T-helper 17 cell (primary cell): ENCODE measurements at regions not wholly inside any gene's neighbourhood (a gene's known extent, or its start where the extent isn't known, plus 50 kb on each side); places are given as distances from the start of the nearest gene placed in this dataset.

Experiments
- ATAC-seq: fragments of 150-1000 bp; cut with Tn5 transposase; 2 replicates; pipeline ENCODE4 v1.10.0; 2021; ENCODE audit warnings: mild to moderate bottlenecking, moderate library complexity
- DNase-seq, 3 donors: peaks; one replicate each; pipeline versions ENCODE4 v3.0.0 to v3.0.0-alpha.2; 2020 to 2021
- H3K9me3 ChIP-seq: one replicate; pipeline ENCODE4 v1.7.0; 2013; ENCODE audit warnings: low read length, mild to moderate bottlenecking; ENCODE audit not compliant: control insufficient read depth, poor library complexity, severe bottlenecking
- H3K27ac Mint-ChIP-seq: one replicate; pipeline ENCODE4 v1.8.0; 2022; ENCODE audit warnings: mild to moderate bottlenecking, moderate library complexity, mixed read lengths
- H3K27me3 Mint-ChIP-seq: one replicate; pipeline ENCODE4 v1.8.0; 2022; ENCODE audit warnings: mixed read lengths
- H3K36me3 Mint-ChIP-seq: one replicate; pipeline ENCODE4 v1.8.0; 2022; ENCODE audit warnings: low read depth, mixed read lengths
- H3K4me1 Mint-ChIP-seq: one replicate; pipeline ENCODE4 v1.8.0; 2022; ENCODE audit warnings: mild to moderate bottlenecking, mixed read lengths
- H3K4me3 Mint-ChIP-seq: one replicate; pipeline ENCODE4 v1.8.0; 2022; ENCODE audit warnings: mild to moderate bottlenecking, moderate library complexity, mixed read lengths

DNA sequence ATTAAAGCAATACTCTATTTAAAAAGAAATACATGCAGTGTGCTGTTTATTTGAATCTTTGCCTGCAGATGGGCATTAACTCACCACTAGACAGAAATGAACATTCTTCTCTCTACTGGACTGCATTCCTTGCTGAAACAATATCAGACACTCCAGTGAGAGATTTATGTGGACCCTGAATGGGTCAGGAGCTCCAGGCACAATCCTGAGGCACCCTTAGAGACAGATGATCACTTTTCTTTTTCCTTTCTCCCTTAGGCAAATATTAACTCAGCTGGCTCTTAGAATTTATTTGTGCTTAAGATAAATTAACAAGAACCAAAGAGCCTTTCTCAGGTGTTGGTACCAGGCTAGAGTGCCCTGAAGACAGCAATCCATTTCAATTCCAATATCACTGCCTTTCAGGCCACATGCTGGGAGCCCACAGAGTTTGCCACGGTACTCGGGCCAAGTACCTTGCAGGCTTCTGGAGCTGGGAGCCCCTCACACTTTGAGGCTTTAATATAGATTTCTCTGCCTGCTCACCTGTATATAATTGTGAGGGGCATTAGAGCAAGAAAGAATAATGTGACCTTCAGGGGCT is 173.0 kb downstream of the EMP1 start:
- no peak for ATAC-seq
- H3K27me3 Mint-ChIP-seq, result peaks cover 48% of the 10 kb centered on the region
- H3K36me3 Mint-ChIP-seq, result peaks cover 4% of the 10 kb centered on the region
- no peaks in the 10 kb centered on the region for H3K9me3 ChIP-seq
- H3K27ac Mint-ChIP-seq, result no peak overlapping the region
- DNase-seq, result no peak
- H3K4me3 Mint-ChIP-seq, result no peak overlapping the region
- no peaks in the 10 kb centered on the region for H3K4me1 Mint-ChIP-seq

DNA sequence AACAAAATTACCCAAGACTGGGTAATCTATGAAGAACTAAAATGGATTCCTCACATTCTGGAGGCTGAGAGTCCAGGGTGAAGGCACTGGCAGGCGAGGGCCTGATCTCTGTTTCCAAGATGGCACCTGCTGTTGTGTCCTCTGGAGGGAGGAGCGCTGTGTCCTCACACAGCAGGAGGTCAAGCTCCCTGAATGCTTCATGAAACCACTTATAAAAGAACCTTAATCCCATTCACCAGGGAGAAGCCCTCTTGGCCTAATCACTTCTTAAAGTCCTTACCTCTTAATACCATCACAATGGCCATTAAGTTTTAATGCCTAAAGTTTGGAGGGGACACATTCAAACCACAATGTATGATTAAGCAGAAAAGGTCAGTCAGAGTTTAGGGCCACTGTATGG is 172.4 kb downstream of the EMP1 start:
- Mint-ChIP-seq H3K4me1 (no peaks in the 10 kb centered on the region), H3K27me3 (peaks cover 48% of the 10 kb centered on the region), H3K36me3 (peaks cover 4% of the 10 kb centered on the region), H3K4me3 (no peak overlapping the region), H3K27ac (no peak overlapping the region)
- no peak for ATAC-seq
- no peak for DNase-seq
- no peaks in the 10 kb centered on the region for H3K9me3 ChIP-seq

DNA sequence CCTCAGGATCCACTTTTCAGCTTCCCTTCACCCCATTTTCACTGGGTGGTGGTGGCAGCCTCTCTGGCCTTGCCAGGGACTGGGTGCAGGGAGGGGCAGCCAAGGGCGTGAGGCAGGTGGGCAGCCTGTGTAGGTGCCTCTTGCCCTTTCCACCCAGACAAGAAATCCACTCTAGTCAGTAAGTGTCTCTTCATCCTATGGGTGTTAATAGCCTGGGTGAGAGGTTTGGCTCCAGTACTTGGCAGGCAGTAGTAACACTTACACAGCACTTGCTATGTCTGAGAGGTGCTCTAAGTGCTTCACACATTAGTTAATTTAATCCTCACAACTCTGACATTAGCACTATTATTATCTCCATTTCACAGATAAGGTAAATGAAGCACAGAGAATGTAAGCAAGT is 171.9 kb downstream of the EMP1 start:
- Mint-ChIP-seq H3K36me3 (peaks cover 4% of the 10 kb centered on the region), H3K27me3 (peaks cover 48% of the 10 kb centered on the region), H3K4me1 (no peaks in the 10 kb centered on the region), H3K4me3 (no peak overlapping the region), H3K27ac (no peak overlapping the region)
- DNase-seq (no peak), ATAC-seq (no peak)
- no peaks in the 10 kb centered on the region for H3K9me3 ChIP-seq

DNA sequence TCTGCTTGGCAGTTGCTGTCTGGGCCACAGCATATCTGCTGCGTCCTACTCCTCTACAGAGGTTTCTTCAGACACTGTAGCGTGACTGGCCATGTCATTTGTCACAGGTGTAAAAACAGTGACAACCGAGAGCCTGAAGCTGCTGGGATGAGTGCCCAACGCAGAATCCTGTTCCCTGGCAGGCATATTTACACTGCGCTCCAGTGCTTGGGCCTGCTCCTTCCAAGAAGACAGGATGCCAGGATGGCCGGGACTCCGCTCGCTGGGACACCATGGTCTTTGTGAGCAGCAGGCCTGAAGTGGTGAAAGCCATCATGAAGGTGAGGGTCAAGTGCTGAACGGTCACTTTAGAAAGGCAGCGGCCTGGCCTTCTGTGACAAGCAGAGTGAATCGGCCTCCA is 171.4 kb downstream of the EMP1 start:
- Mint-ChIP-seq H3K27ac (no peak overlapping the region), H3K27me3 (peaks cover 51% of the 10 kb centered on the region), H3K4me1 (no peaks in the 10 kb centered on the region), H3K4me3 (no peak overlapping the region), H3K36me3 (peaks cover 4% of the 10 kb centered on the region)
- H3K9me3 ChIP-seq, result no peaks in the 10 kb centered on the region
- no peak for ATAC-seq
- no peak for DNase-seq

DNA sequence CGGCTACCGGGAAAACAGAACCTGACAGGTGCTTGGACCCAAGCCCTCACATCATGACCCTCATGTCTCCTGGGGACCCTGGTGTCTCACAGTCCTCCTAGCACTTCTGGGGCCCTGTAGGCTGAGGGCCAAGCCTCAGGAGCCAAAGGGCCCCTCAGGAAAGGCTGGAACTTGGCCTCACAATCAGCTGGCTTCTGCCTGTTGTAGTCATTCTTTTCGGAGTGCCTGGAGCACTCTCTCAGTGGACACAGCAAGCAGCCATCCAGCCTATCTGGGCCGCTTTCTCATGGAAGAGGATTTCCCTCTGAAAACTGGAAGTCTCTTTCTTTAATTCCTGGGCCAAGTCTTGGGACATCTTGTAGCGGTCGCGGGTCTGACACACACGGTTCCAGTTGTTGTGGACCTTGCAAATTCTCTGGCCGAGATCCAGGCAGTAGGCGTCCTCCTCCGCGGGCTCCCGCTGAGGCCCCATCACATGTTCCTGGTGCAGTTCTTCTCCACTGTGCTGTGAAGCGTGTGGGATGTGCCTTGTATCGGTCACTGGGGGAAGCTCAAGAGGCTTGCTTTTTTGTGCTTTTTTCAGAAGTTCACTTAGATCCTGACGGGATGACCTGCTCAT is 169.3 kb downstream of the EMP1 start:
- Mint-ChIP-seq H3K27me3 (peaks cover 51% of the 10 kb centered on the region), H3K4me1 (no peaks in the 10 kb centered on the region), H3K4me3 (no peak overlapping the region), H3K36me3 (peaks cover 4% of the 10 kb centered on the region), H3K27ac (no peak overlapping the region)
- ATAC-seq, result no peak
- H3K9me3 ChIP-seq, result no peaks in the 10 kb centered on the region
- no peak for DNase-seq

DNA sequence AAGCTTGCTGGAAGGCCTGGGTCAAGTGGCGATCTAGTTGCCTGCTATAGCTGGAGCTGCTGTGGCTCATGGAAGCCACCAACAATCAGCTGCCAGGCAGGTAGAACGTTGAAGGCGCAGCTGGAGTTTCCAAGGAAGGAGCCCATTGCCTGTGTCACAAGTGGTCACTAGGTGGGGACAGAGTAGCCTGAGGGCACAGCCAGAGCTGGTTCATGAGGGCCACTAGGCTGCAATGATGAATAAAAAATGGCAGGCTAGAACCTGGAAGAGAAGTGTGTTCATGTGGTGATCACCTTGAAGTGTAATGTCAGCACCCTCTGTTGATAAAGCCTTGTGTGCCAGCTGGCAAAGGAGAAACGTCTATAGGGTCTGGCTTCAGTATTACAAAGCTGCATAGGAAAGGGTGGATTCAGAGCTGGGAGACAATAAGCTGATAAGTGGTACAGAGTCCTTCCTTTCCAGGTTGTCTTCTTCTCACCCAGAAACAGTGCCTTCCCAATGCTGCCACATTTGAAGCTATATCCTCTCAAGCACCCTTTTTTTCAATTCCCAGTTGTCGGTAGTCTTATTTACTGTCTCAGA is 165.8 kb downstream of the EMP1 start:
- Mint-ChIP-seq H3K27me3 (peaks cover 55% of the 10 kb centered on the region), H3K36me3 (peaks cover 6% of the 10 kb centered on the region), H3K4me1 (no peaks in the 10 kb centered on the region), H3K4me3 (no peak overlapping the region), H3K27ac (peak overlapping the region; percentile 35)
- ATAC-seq, result peak; percentile 65
- no peak for DNase-seq
- H3K9me3 ChIP-seq, result no peaks in the 10 kb centered on the region

DNA sequence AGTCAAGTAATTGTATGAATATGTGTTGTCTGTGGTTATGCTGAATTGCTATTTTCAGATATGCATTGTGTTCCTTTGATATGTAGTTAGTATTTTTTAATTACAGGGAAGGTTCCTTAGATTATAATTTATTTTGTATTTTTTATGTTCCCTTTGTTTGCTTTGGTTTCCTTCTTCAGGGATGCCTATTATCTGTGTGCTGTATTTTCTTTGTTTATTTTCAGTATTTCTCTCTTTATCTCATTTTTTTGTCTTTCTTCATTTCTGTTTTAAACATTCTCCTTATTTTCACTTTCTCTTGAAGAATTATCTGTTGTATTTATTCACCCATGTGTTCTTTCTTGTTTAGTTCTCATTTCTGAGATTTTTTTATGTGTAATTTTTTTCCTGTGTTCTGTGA is 163.1 kb downstream of the EMP1 start:
- Mint-ChIP-seq H3K4me3 (no peak overlapping the region), H3K36me3 (peaks cover 5% of the 10 kb centered on the region), H3K27me3 (peaks cover 53% of the 10 kb centered on the region), H3K27ac (no peak overlapping the region), H3K4me1 (no peaks in the 10 kb centered on the region)
- no peaks in the 10 kb centered on the region for H3K9me3 ChIP-seq
- no peak for DNase-seq
- no peak for ATAC-seq

DNA sequence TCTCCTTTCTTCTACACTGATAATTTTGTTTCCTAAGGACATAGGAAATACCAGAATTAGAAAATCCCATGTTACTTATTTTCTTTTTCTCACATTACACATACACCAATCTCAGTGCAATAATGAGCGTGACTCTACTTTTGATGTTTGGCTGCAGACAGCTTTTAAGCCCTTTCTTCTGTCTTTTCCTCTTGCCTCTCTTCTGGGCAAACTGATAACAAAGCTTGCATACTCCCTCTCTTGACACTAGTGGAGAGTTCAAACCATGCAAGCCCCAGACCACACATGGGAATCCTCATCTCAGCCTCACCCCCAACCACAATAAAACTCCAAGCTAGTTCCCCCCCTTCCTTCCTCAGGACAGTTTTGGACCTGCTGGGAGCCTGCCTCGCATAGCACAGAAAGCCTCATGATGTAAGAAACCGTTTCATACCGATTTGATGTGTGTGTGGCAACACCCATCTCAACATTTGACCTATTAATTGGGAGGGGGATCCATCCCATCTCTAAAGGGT is 161.9 kb downstream of the EMP1 start:
- peaks cover 5% of the 10 kb centered on the region for H3K36me3 Mint-ChIP-seq
- H3K27me3 Mint-ChIP-seq, result peaks cover 53% of the 10 kb centered on the region
- no peaks in the 10 kb centered on the region for H3K4me1 Mint-ChIP-seq
- ATAC-seq, result no peak
- H3K4me3 Mint-ChIP-seq, result no peak overlapping the region
- no peak overlapping the region for H3K27ac Mint-ChIP-seq
- H3K9me3 ChIP-seq, result no peaks in the 10 kb centered on the region
- no peak for DNase-seq

DNA sequence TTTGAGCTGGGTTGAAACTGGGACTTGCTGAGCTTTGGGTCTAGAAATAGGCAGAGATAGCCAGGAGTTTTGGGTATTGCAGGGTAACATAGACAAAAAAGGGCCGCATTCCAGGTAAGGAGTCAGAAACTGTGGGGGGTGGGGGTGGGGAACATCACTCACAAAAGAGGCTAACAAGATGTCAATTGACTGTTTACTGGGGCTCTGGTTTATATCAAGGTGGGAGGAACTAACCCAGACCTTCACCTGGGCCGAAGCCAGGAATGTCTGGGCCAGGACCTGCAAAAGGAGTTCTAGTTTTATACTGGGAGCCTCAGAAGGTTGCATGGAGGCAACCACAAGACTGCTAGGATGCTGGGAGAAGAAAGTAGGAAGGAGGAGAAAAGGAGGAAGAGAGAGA is 154.4 kb downstream of the EMP1 start:
- H3K27ac Mint-ChIP-seq, result no peak overlapping the region
- ATAC-seq (no peak), DNase-seq (no peak)
- no peaks in the 10 kb centered on the region for H3K36me3 Mint-ChIP-seq
- H3K9me3 ChIP-seq, result no peaks in the 10 kb centered on the region
- no peak overlapping the region for H3K4me3 Mint-ChIP-seq
- H3K4me1 Mint-ChIP-seq, result no peaks in the 10 kb centered on the region
- H3K27me3 Mint-ChIP-seq, result peaks cover 29% of the 10 kb centered on the region

DNA sequence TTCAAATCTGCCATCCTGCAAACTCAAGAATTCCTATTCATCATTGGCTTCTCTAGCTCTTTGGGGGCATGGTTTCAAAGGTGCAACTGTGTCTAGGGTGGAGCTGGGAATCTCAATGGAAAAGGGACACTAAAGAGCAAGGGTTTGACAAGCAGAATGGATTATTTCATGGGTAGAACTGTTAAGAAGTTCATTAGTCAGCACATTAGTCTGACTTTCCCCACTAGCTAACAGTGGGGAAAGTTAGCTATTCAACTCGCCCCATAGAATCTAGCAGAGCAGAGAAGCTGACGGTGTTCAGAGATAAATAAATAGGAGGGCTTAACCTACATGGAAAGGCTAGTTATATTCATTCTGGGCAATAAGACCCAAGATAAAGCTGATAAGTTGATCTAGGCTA is 153.9 kb downstream of the EMP1 start:
- no peaks in the 10 kb centered on the region for H3K9me3 ChIP-seq
- DNase-seq (no peak), ATAC-seq (no peak)
- no peaks in the 10 kb centered on the region for H3K4me1 Mint-ChIP-seq
- no peak overlapping the region for H3K4me3 Mint-ChIP-seq
- H3K36me3 Mint-ChIP-seq, result no peaks in the 10 kb centered on the region
- no peak overlapping the region for H3K27ac Mint-ChIP-seq
- peaks cover 26% of the 10 kb centered on the region for H3K27me3 Mint-ChIP-seq

DNA sequence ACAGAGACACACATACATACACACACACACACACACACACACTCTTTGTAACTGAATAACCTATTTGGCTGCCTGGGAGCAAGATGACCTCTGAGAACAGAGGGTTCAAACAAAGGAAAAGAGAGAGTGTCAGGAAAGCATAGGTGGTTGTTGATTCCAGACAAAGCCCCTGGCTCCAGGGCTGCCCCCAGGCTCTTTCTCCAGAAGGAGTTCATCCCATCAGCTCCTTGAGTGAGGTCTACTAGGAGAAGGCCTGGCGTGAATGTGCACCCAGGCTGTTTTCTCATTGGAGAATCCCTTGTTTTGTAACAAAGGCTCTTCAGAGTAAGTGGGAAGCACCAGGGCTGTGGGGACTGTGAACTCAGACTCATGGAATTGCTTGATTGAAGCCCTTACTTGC is 151.9 kb downstream of the EMP1 start:
- ATAC-seq, result no peak
- H3K4me1 Mint-ChIP-seq, result no peaks in the 10 kb centered on the region

DNA sequence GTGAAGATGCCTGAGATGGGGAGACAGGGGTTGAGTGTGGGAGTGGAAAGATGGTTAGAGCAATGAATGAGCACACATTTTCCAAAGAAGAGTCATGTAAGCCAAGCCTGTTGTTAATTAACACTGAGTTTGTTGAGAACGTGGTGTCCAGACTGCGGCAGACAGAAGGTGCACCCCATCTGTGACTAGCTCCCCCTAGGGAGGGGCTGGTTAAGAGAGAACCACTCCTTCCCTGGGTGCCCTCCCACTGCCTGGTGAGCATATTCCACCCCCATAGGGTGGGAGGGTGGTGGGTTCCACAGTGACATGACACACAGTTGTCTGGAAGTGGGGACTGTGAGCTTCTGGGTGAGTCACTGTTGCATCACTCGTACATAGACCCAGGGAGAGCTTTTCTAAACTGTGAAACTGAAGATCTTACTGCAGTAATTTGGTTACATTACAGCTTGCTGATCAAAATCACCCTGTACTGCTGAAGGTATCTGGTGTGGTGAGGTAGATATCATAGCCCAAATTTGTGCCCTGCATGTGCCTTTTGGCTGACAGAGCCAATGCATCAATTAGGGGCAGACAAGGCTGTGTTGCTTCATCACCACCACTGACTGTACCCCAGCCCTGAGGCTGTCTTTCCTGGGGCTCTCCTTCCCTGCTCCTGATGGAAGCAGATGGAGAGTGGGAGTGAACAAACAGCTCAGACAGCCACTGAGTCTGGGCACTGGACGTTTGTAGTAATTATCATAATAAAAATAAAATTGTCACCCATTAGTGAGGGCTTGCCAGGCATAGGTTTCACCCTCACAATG is 150.9 kb downstream of the EMP1 start:
- H3K9me3 ChIP-seq, result no peaks in the 10 kb centered on the region
- no peak overlapping the region for H3K4me3 Mint-ChIP-seq
- no peaks in the 10 kb centered on the region for H3K36me3 Mint-ChIP-seq
- no peak for ATAC-seq
- peaks cover 35% of the 10 kb centered on the region for H3K27me3 Mint-ChIP-seq
- no peak for DNase-seq
- H3K27ac Mint-ChIP-seq, result no peak overlapping the region
- H3K4me1 Mint-ChIP-seq, result no peaks in the 10 kb centered on the region

More for the DNA sequence above, 151.9 kb downstream of the EMP1 start:
- no peak overlapping the region for H3K27ac Mint-ChIP-seq
- H3K27me3 Mint-ChIP-seq, result peaks cover 28% of the 10 kb centered on the region
- H3K9me3 ChIP-seq, result no peaks in the 10 kb centered on the region
- H3K36me3 Mint-ChIP-seq, result no peaks in the 10 kb centered on the region
- no peak overlapping the region for H3K4me3 Mint-ChIP-seq
- DNase-seq, result no peak

DNA sequence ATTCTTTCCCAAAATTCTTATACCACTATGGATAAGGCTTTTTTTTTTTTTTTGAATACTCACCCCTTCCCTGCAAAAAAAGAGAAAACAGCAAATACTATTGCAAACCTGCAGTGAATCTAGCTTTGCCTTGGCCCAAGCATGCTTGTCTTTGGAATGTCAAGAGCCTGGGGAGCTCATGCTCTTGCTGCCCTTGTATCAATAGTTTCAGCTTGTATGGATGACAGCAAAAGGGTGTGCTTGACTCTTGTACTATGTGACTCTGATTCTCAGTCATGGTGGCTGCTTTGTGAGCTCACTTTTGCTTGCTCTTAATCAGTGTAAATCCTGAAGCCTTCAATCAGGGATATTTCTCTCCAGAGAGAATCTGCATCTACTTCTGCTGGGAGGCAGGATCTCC is 149.2 kb downstream of the EMP1 start:
- no peak overlapping the region for H3K27ac Mint-ChIP-seq
- peaks cover 34% of the 10 kb centered on the region for H3K27me3 Mint-ChIP-seq
- H3K9me3 ChIP-seq, result no peaks in the 10 kb centered on the region
- ATAC-seq (no peak), DNase-seq (no peak)
- no peak overlapping the region for H3K4me3 Mint-ChIP-seq
- no peaks in the 10 kb centered on the region for H3K4me1 Mint-ChIP-seq
- no peaks in the 10 kb centered on the region for H3K36me3 Mint-ChIP-seq
